ENCODE measurements at regions not wholly inside any gene's neighbourhood (a gene's known extent, or its start where the extent isn't known, plus 50 kb on each side); places are given as distances from the start of the nearest gene placed in this dataset.

GRCh38 chr4:13312264-13312663 is 171.9 kb downstream of the RAB28 start:
- ATAC-seq = peak; percentile 59
- Histone ChIP-seq H3K36me3 (ENCODE audit: insufficient read depth) (no peaks in the 10 kb centered on the region), H3K27me3 (ENCODE audit: insufficient read depth) (no peaks in the 10 kb centered on the region), H3K4me2 (peak overlapping the region; percentile 16), H3K4me1 (ENCODE audit: insufficient read depth) (peaks cover 23% of the 10 kb centered on the region), H3K4me3 (no peak overlapping the region; the same call in 1 of the 2 replicates), H2AFZ (no peak overlapping the region), H3F3A (replicated peaks; ENCODE audit: low read depth) (no peaks in the 10 kb centered on the region), H4K20me1 (replicated peaks; ENCODE audit: insufficient read depth) (no peaks in the 10 kb centered on the region), H3K27ac (ENCODE audit: low read depth) (no peak overlapping the region), H3K79me2 (replicated peaks; ENCODE audit: insufficient read depth) (no peaks in the 10 kb centered on the region), H3K9me2 (ENCODE audit: insufficient read depth) (no peaks in the 10 kb centered on the region; the same call in 1 of the 2 replicates)
- Mint-ChIP-seq H3K4me3 (no peak overlapping the region), H3K4me1 (peaks cover 19% of the 10 kb centered on the region), H3K9me3 (no peaks in the 10 kb centered on the region), H3K27ac (no peak overlapping the region), H3K27me3 (ENCODE audit: insufficient read depth, low read depth, poor library complexity) (no peaks in the 10 kb centered on the region), H3K36me3 (ENCODE audit: low read depth) (no peaks in the 10 kb centered on the region)
- TF ChIP-seq EZH2phosphoT487 (IDR thresholded peaks at IDR 0.05; ENCODE audit: unreplicated experiment) (no peak), STAT1 (IDR thresholded peaks at IDR 0.05; ENCODE audit: unreplicated experiment) (no peak), REST (IDR thresholded peaks at IDR 0.05; ENCODE audit: unreplicated experiment) (no peak), NANOG (IDR thresholded peaks at IDR 0.05; ENCODE audit: borderline replicate concordance) (peak; percentile 89), ETS1 (IDR thresholded peaks at IDR 0.05) (no peak)
- peak; percentile 10 for DNase-seq (ENCODE audit: low spot score)

- H3K4me1 Mint-ChIP-seq = peaks cover 27% of the 10 kb centered on the region
- no peaks in the 10 kb centered on the region for H3K79me2 ChIP-seq (replicated peaks; ENCODE audit: insufficient read depth)
- no peak overlapping the region for H3K4me3 ChIP-seq
- no peaks in the 10 kb centered on the region for H3K36me3 ChIP-seq (ENCODE audit: insufficient read depth)
- ATAC-seq = no peak
- H3F3A ChIP-seq (replicated peaks; ENCODE audit: low read depth) = no peaks in the 10 kb centered on the region
- no peaks in the 10 kb centered on the region for H4K20me1 ChIP-seq (replicated peaks; ENCODE audit: insufficient read depth)
- no peak for DNase-seq (ENCODE audit: low spot score)
- H3K27ac Mint-ChIP-seq = no peak overlapping the region
- H3K9me2 ChIP-seq (ENCODE audit: insufficient read depth) = no peaks in the 10 kb centered on the region; the same call in 1 of the 2 replicates
- no peaks in the 10 kb centered on the region for H3K9me3 Mint-ChIP-seq
- peaks cover 23% of the 10 kb centered on the region for H3K4me1 ChIP-seq (ENCODE audit: insufficient read depth)
- H3K27ac ChIP-seq (ENCODE audit: low read depth) = no peak overlapping the region
- H3K27me3 ChIP-seq (ENCODE audit: insufficient read depth) = no peaks in the 10 kb centered on the region
- H3K4me3 Mint-ChIP-seq = no peak overlapping the region
- no peaks in the 10 kb centered on the region for H3K27me3 Mint-ChIP-seq (ENCODE audit: insufficient read depth, low read depth, poor library complexity)
- H2AFZ ChIP-seq = no peak overlapping the region
- H3K36me3 Mint-ChIP-seq (ENCODE audit: low read depth) = no peaks in the 10 kb centered on the region
- H3K4me2 ChIP-seq = no peak overlapping the region
- TF ChIP-seq EZH2phosphoT487 (IDR thresholded peaks at IDR 0.05; ENCODE audit: unreplicated experiment) (no peak), ZNF114 (CRISPR knock-in tag; IDR thresholded peaks at IDR 0.05) (no peak), POLR2AphosphoS5 (IDR thresholded peaks at IDR 0.05; ENCODE audit: low read depth) (no peak), EZH2 (IDR thresholded peaks at IDR 0.05; ENCODE audit: low read depth, unreplicated experiment) (no peak), JUNB (IDR thresholded peaks at IDR 0.05; ENCODE audit: unreplicated experiment) (no peak), STAT1 (IDR thresholded peaks at IDR 0.05; ENCODE audit: unreplicated experiment) (no peak), ETS1 (IDR thresholded peaks at IDR 0.05) (no peak), CTCF (conservative IDR thresholded peaks at IDR 0.05; ENCODE audit: low read depth in 2 of 2) (no peak), NANOG (IDR thresholded peaks at IDR 0.05; ENCODE audit: borderline replicate concordance) (no peak)
These were observed 174.4 kb downstream of the RAB28 start for GRCh38 chr4:13309751-13310150.
